Astrocyte (in vitro differentiated cells and primary cell): ENCODE measurements at regions not wholly inside any gene's neighbourhood (a gene's known extent, or its start where the extent isn't known, plus 50 kb on each side); places are given as distances from the start of the nearest gene placed in this dataset.

Source experiments
- EZH2 ChIP-seq: IDR thresholded peaks from 2 replicates; pipeline ENCODE4 v1.6.1; 2012; ENCODE audit warnings: mild to moderate bottlenecking, low read length, inconsistent platforms; ENCODE audit not compliant: insufficient read depth
- TF ChIP-seq, protein P1 (sequence below): IDR thresholded peaks from 2 replicates; pipeline ENCODE4 v1.5.1; 2011; ENCODE audit warnings: low read depth, mild to moderate bottlenecking, inconsistent platforms, low read length, moderate library complexity; ENCODE audit not compliant: insufficient read depth

DNA sequence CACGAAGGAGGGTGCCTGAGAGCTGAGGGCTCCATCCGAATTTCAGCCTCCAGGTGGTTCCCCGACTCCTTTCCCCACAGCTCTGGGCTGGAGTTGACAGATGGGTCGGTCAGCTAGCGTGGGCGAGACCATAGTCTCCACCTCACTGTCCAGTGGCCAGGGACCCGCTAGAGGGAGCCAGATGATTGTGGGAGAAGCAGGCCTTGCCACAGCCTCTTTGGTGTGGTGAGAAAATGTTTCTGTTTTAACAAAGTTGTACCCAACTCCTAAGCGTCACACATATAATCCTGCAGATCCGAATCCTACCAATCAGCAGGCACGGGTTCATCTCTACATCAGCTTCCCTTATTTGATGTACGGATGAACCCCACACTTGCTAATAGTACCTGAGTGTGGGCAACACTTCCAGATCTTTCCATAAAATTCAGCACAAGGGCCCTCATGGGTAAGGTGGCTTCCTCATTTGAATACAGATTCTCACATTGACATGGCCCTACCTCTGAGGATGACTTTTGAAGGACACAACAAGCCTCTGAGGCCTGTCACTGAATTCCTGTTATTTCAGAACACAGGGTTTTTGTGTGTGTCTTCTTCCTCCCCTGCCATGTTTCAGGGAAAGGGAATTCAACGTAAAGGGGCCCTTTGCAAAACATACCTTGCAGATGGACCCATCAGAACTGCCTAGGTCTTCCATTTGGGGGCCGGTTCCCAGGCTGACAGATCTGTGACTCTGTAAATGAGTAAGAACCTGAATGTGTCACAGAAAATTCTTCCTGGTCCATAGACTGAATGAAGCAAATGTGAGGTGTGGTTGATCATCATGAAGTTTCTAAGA, 103.2 kb upstream of the DUSP22 start:
- TF ChIP-seq, protein P1, sequence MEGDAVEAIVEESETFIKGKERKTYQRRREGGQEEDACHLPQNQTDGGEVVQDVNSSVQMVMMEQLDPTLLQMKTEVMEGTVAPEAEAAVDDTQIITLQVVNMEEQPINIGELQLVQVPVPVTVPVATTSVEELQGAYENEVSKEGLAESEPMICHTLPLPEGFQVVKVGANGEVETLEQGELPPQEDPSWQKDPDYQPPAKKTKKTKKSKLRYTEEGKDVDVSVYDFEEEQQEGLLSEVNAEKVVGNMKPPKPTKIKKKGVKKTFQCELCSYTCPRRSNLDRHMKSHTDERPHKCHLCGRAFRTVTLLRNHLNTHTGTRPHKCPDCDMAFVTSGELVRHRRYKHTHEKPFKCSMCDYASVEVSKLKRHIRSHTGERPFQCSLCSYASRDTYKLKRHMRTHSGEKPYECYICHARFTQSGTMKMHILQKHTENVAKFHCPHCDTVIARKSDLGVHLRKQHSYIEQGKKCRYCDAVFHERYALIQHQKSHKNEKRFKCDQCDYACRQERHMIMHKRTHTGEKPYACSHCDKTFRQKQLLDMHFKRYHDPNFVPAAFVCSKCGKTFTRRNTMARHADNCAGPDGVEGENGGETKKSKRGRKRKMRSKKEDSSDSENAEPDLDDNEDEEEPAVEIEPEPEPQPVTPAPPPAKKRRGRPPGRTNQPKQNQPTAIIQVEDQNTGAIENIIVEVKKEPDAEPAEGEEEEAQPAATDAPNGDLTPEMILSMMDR: peak; percentile 87
- no peak for TF ChIP-seq EZH2
